Fibroblast of lung (primary cell): ENCODE measurements at regions not wholly inside any gene's neighbourhood (a gene's known extent, or its start where the extent isn't known, plus 50 kb on each side); places are given as distances from the start of the nearest gene placed in this dataset.

Experiments used
- EZH2 ChIP-seq: IDR thresholded peaks from 2 replicates; pipeline ENCODE4 v1.5.1; 2012; ENCODE audit warnings: low read length, control low read depth, mild to moderate bottlenecking; ENCODE audit errors: missing control alignments
- TF ChIP-seq, protein P1 (sequence below), 2 donors: IDR thresholded peaks in 1 of 2; conservative IDR thresholded peaks in 1 of 2; 1 replicate in 1 of 2; 2 replicates in 1 of 2; pipeline ENCODE4 v1.5.1; 2011 to 2012; ENCODE audit warnings: low read length in 2 of 2, control low read depth in 1 of 2, inconsistent platforms in 1 of 2, low read depth in 1 of 2, mild to moderate bottlenecking in 1 of 2

GRCh38 chr18:24985586-24985985 lies 366.4 kb downstream of the ZNF521 start:
- TF ChIP-seq, protein P1, sequence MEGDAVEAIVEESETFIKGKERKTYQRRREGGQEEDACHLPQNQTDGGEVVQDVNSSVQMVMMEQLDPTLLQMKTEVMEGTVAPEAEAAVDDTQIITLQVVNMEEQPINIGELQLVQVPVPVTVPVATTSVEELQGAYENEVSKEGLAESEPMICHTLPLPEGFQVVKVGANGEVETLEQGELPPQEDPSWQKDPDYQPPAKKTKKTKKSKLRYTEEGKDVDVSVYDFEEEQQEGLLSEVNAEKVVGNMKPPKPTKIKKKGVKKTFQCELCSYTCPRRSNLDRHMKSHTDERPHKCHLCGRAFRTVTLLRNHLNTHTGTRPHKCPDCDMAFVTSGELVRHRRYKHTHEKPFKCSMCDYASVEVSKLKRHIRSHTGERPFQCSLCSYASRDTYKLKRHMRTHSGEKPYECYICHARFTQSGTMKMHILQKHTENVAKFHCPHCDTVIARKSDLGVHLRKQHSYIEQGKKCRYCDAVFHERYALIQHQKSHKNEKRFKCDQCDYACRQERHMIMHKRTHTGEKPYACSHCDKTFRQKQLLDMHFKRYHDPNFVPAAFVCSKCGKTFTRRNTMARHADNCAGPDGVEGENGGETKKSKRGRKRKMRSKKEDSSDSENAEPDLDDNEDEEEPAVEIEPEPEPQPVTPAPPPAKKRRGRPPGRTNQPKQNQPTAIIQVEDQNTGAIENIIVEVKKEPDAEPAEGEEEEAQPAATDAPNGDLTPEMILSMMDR (conservative IDR thresholded peaks at IDR 0.05 in 1 of 2, IDR thresholded peaks at IDR 0.05 in 1 of 2; ENCODE audit: low read depth in 1 of 2, low read length in 2 of 2) = no peak
- TF ChIP-seq EZH2 = no peak
